OCI-LY1 (cell line): ENCODE measurements at regions not wholly inside any gene's neighbourhood (a gene's known extent, or its start where the extent isn't known, plus 50 kb on each side); places are given as distances from the start of the nearest gene placed in this dataset.

Experiments used
- H2AFZ ChIP-seq: fragments of 200-600 bp; sonication (generic), shearing (Covaris generic); 2 replicates; pipeline ENCODE4 v1.6.0; 2014; ENCODE audit warnings: antibody characterized with exemption, mild to moderate bottlenecking, low read length
- H3F3A ChIP-seq: fragments of 200-600 bp; sonication (generic), shearing (Covaris generic); 2 replicates; pipeline ENCODE4 v1.6.0; 2014; ENCODE audit warnings: mild to moderate bottlenecking, antibody characterized with exemption, low read length, moderate library complexity; ENCODE audit not compliant: insufficient read depth
- H3K27ac ChIP-seq: fragments of 200-600 bp; sonication (generic); 2 replicates; pipeline ENCODE4 v1.5.1; 2014; ENCODE audit warnings: low read length, mixed run types, mild to moderate bottlenecking, low read depth; ENCODE audit not compliant: poor library complexity, severe bottlenecking
- H3K27me3 ChIP-seq: fragments of 200-600 bp; sonication (generic); 2 replicates; pipeline ENCODE4 v1.6.0; 2014; ENCODE audit warnings: antibody characterized with exemption, mild to moderate bottlenecking, low read length, moderate library complexity; ENCODE audit not compliant: insufficient read depth
- H3K36me3 ChIP-seq: fragments of 200-600 bp; sonication (generic); 2 replicates; pipeline ENCODE4 v1.6.1; 2014; ENCODE audit warnings: mild to moderate bottlenecking, antibody characterized with exemption, low read length, moderate library complexity, mixed read lengths; ENCODE audit not compliant: insufficient read depth
- H3K4me1 ChIP-seq: fragments of 200-600 bp; sonication (generic); 2 replicates; pipeline ENCODE4 v1.5.1; 2014; ENCODE audit warnings: mild to moderate bottlenecking, low read length, moderate library complexity; ENCODE audit not compliant: insufficient read depth, severe bottlenecking
- H3K4me2 ChIP-seq: fragments of 200-600 bp; sonication (generic), shearing (Covaris generic); 2 replicates; pipeline ENCODE4 v1.6.1; 2014; ENCODE audit warnings: low read length
- H3K4me3 ChIP-seq: fragments of 200-600 bp; sonication (generic); 2 replicates; pipeline ENCODE4 v1.5.1; 2014; ENCODE audit warnings: low read length, low read depth, mild to moderate bottlenecking, mixed read lengths; ENCODE audit not compliant: poor library complexity, severe bottlenecking
- H3K79me2 ChIP-seq: fragments of 200-600 bp; shearing (Covaris generic); 2 replicates; pipeline ENCODE4 v1.6.1; 2016; ENCODE audit warnings: mixed run types, low read length, mixed read lengths; ENCODE audit not compliant: insufficient read depth
- H3K9ac ChIP-seq: fragments of 200-600 bp; sonication (generic), shearing (Covaris generic); 2 replicates; pipeline ENCODE4 v1.6.1; 2014; ENCODE audit warnings: mild to moderate bottlenecking, low read length, mixed read lengths
- H3K9me2 ChIP-seq: fragments of 200-600 bp; sonication (generic), shearing (Covaris generic); 2 replicates; pipeline ENCODE4 v1.6.1; 2014; ENCODE audit warnings: low read depth, mild to moderate bottlenecking, low read length, mixed read lengths
- H3K9me3 ChIP-seq: fragments of 200-600 bp; shearing (Covaris generic); 2 replicates; pipeline ENCODE4 v1.6.1; 2014; ENCODE audit warnings: low read length, mixed read lengths
- H4K20me1 ChIP-seq: fragments of 200-600 bp; sonication (generic), shearing (Covaris generic); 2 replicates; pipeline ENCODE4 v1.6.0; 2016; ENCODE audit warnings: mild to moderate bottlenecking, low read length; ENCODE audit not compliant: insufficient read depth
- CTCF ChIP-seq: fragments of 200-600 bp; sonication (generic), shearing (Covaris generic); IDR thresholded peaks from 2 replicates; pipeline ENCODE4 v1.5.1; 2017; ENCODE audit warnings: mild to moderate bottlenecking, antibody characterized with exemption, low read length, moderate library complexity, mixed read lengths
- EZH2 ChIP-seq: fragments of 200-600 bp; sonication (generic), shearing (Covaris generic); IDR thresholded peaks from 2 replicates; pipeline ENCODE4 v1.8.0; 2017; ENCODE audit warnings: borderline replicate concordance, mixed run types, mild to moderate bottlenecking, antibody characterized with exemption, low read length, moderate library complexity, mixed read lengths

GRCh38 chr20:51089840-51090239 lies 66.9 kb upstream of the KCNG1 start:
- Histone ChIP-seq H2AFZ (no peak overlapping the region), H3K9me2 (no peaks in the 10 kb centered on the region), H3K9me3 (no peaks in the 10 kb centered on the region), H3F3A (no peaks in the 10 kb centered on the region), H3K79me2 (no peaks in the 10 kb centered on the region), H3K4me1 (no peaks in the 10 kb centered on the region), H3K27ac (no peak overlapping the region), H3K36me3 (no peaks in the 10 kb centered on the region), H3K27me3 (no peaks in the 10 kb centered on the region), H3K9ac (no peak overlapping the region), H3K4me2 (no peak overlapping the region), H4K20me1 (no peaks in the 10 kb centered on the region), H3K4me3 (no peak overlapping the region)
- TF ChIP-seq CTCF (no peak), EZH2 (no peak)

- H4K20me1 ChIP-seq = no peaks in the 10 kb centered on the region
- H3K4me2 ChIP-seq = no peak overlapping the region
- no peaks in the 10 kb centered on the region for H3K9me3 ChIP-seq
- H3K36me3 ChIP-seq = no peaks in the 10 kb centered on the region
- no peaks in the 10 kb centered on the region for H3K79me2 ChIP-seq
- H3K4me3 ChIP-seq = no peak overlapping the region
- no peak overlapping the region for H2AFZ ChIP-seq
- H3K27ac ChIP-seq = no peak overlapping the region
- H3K9me2 ChIP-seq = no peaks in the 10 kb centered on the region
- H3K9ac ChIP-seq = no peak overlapping the region
- no peaks in the 10 kb centered on the region for H3K4me1 ChIP-seq
- H3F3A ChIP-seq = no peaks in the 10 kb centered on the region
- no peak for TF ChIP-seq EZH2
- TF ChIP-seq CTCF = no peak
- H3K27me3 ChIP-seq = no peaks in the 10 kb centered on the region
Measured at GRCh38 chr20:51089272-51089781, 66.4 kb upstream of the KCNG1 start.

- H2AFZ ChIP-seq = no peak overlapping the region
- no peak overlapping the region for H3K9ac ChIP-seq
- H3K4me3 ChIP-seq = no peak overlapping the region
- H3K27me3 ChIP-seq = no peaks in the 10 kb centered on the region
- H3K79me2 ChIP-seq = no peaks in the 10 kb centered on the region
- H3K9me2 ChIP-seq = no peaks in the 10 kb centered on the region
- H3K4me1 ChIP-seq = no peaks in the 10 kb centered on the region
- no peak overlapping the region for H3K27ac ChIP-seq
- H3K9me3 ChIP-seq = no peaks in the 10 kb centered on the region
- H3K36me3 ChIP-seq = no peaks in the 10 kb centered on the region
- TF ChIP-seq CTCF (no peak), EZH2 (no peak)
- H3F3A ChIP-seq = no peaks in the 10 kb centered on the region
- no peaks in the 10 kb centered on the region for H4K20me1 ChIP-seq
- no peak overlapping the region for H3K4me2 ChIP-seq
Measured at GRCh38 chr20:51087266-51087665, 64.4 kb upstream of the KCNG1 start.
